ENCODE measurements at regions not wholly inside any gene's neighbourhood (a gene's known extent, or its start where the extent isn't known, plus 50 kb on each side); places are given as distances from the start of the nearest gene placed in this dataset.

GRCh38 chr10:88120599-88121333 is 257.3 kb downstream of the PTEN start:
- Histone ChIP-seq H3K4me3 (replicated peaks; ENCODE audit: low read depth, low read length) (no peak overlapping the region), H3K27me3 (replicated peaks; ENCODE audit: control insufficient read depth, insufficient read depth, low read length) (no peaks in the 10 kb centered on the region), H3K36me3 (ENCODE audit: control insufficient read depth, insufficient read depth, low read length) (no peaks in the 10 kb centered on the region)
- TF ChIP-seq CTCF (IDR thresholded peaks at IDR 0.05; ENCODE audit: insufficient read depth, low read length, poor library complexity, severe bottlenecking): no peak
- no peak for DNase-seq (ENCODE audit: extremely low read depth, insufficient read length)

- Histone ChIP-seq H3K27me3 (replicated peaks; ENCODE audit: control insufficient read depth, insufficient read depth, low read length) (no peaks in the 10 kb centered on the region), H3K36me3 (ENCODE audit: control insufficient read depth, insufficient read depth, low read length) (no peaks in the 10 kb centered on the region), H3K4me3 (replicated peaks; ENCODE audit: low read depth, low read length) (no peak overlapping the region)
- no peak for DNase-seq (ENCODE audit: extremely low read depth, insufficient read length)
- no peak for TF ChIP-seq CTCF (IDR thresholded peaks at IDR 0.05; ENCODE audit: insufficient read depth, low read length, poor library complexity, severe bottlenecking)
Measured at GRCh38 chr10:88121361-88121760, 257.9 kb downstream of the PTEN start.

GRCh38 chr10:88122145-88122544 is 258.7 kb downstream of the PTEN start:
- Histone ChIP-seq H3K27me3 (replicated peaks; ENCODE audit: control insufficient read depth, insufficient read depth, low read length) (no peaks in the 10 kb centered on the region), H3K4me3 (replicated peaks; ENCODE audit: low read depth, low read length) (no peak overlapping the region)

GRCh38 chr10:88122576-88122975 is 259.2 kb downstream of the PTEN start:
- Histone ChIP-seq H3K36me3 (ENCODE audit: control insufficient read depth, insufficient read depth, low read length) (no peaks in the 10 kb centered on the region), H3K27me3 (replicated peaks; ENCODE audit: control insufficient read depth, insufficient read depth, low read length) (no peaks in the 10 kb centered on the region), H3K4me3 (replicated peaks; ENCODE audit: low read depth, low read length) (no peak overlapping the region)
- TF ChIP-seq CTCF (IDR thresholded peaks at IDR 0.05; ENCODE audit: insufficient read depth, low read length, poor library complexity, severe bottlenecking): no peak
- no peak for DNase-seq (ENCODE audit: extremely low read depth, insufficient read length)

More at GRCh38 chr10:88122145-88122544, 258.7 kb downstream of the PTEN start:
- DNase-seq (ENCODE audit: extremely low read depth, insufficient read length): no peak
- no peak for TF ChIP-seq CTCF (IDR thresholded peaks at IDR 0.05; ENCODE audit: insufficient read depth, low read length, poor library complexity, severe bottlenecking)
- H3K36me3 ChIP-seq (ENCODE audit: control insufficient read depth, insufficient read depth, low read length): no peaks in the 10 kb centered on the region

GRCh38 chr10:88125766-88126165 is 262.3 kb downstream of the PTEN start:
- DNase-seq (ENCODE audit: extremely low read depth, insufficient read length): no peak
- no peaks in the 10 kb centered on the region for H3K36me3 ChIP-seq (ENCODE audit: control insufficient read depth, insufficient read depth, low read length)
- no peaks in the 10 kb centered on the region for H3K27me3 ChIP-seq (replicated peaks; ENCODE audit: control insufficient read depth, insufficient read depth, low read length)
- H3K4me3 ChIP-seq (replicated peaks; ENCODE audit: low read depth, low read length): no peak overlapping the region
- no peak for TF ChIP-seq CTCF (IDR thresholded peaks at IDR 0.05; ENCODE audit: insufficient read depth, low read length, poor library complexity, severe bottlenecking)

- no peak for DNase-seq (ENCODE audit: extremely low read depth, insufficient read length)
- no peaks in the 10 kb centered on the region for H3K27me3 ChIP-seq (replicated peaks; ENCODE audit: control insufficient read depth, insufficient read depth, low read length)
- H3K36me3 ChIP-seq (ENCODE audit: control insufficient read depth, insufficient read depth, low read length): no peaks in the 10 kb centered on the region
- no peak overlapping the region for H3K4me3 ChIP-seq (replicated peaks; ENCODE audit: low read depth, low read length)
- TF ChIP-seq CTCF (IDR thresholded peaks at IDR 0.05; ENCODE audit: insufficient read depth, low read length, poor library complexity, severe bottlenecking): no peak
Measured at GRCh38 chr10:88126699-88127098, 263.3 kb downstream of the PTEN start.
